GM23248 (cell line): ENCODE measurements at regions not wholly inside any gene's neighbourhood (a gene's known extent, or its start where the extent isn't known, plus 50 kb on each side); places are given as distances from the start of the nearest gene placed in this dataset.

ENCODE experiments used
- EZH2 ChIP-seq: fragments of 200-600 bp; sonication (generic); IDR thresholded peaks from 2 replicates; pipeline ENCODE4 v1.6.1; 2018; ENCODE audit warnings: antibody characterized with exemption, mild to moderate bottlenecking; ENCODE audit not compliant: insufficient read depth, poor library complexity, severe bottlenecking
- EZH2phosphoT487 ChIP-seq: fragments of 200-600 bp; sonication (generic); IDR thresholded peaks from 2 replicates; pipeline ENCODE4 v1.6.1; 2018; ENCODE audit warnings: antibody characterized with exemption, moderate library complexity, mild to moderate bottlenecking, low read depth; ENCODE audit not compliant: insufficient read depth

DNA sequence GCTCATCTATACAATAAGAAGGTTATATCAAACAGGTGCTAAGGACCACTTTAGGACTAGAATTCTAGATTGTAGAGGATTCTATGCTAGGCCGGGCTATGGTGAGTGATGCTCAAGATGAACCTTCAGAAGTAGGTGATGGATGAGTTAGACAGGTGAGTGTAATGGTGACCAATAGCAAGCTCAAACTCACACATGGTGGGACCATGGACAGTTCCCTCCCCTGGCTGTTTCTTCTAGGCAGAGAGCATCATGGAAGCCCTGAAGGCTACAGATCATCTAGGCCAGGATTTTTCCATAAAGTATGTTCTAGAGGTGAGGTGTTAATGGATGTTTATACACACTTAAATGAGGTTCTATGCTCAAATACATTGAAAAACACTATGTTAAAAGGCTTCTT is 162.2 kb upstream of the WDR11 start:
- TF ChIP-seq EZH2phosphoT487 = no peak
- no peak for TF ChIP-seq EZH2
